GM12865 (cell line): ENCODE measurements at regions not wholly inside any gene's neighbourhood (a gene's known extent, or its start where the extent isn't known, plus 50 kb on each side); places are given as distances from the start of the nearest gene placed in this dataset.
"Not testable (repeated sequence)": the region's sequence is repeated elsewhere in the genome, so short reads cannot be mapped to it uniquely, and the experiment has no call there.

Experiments
- DNase-seq: peaks from one replicate; pipeline ENCODE4 v3.0.0; 2010; ENCODE audit warnings: low read depth
- H3K4me3 ChIP-seq: 2 replicates; pipeline ENCODE4 v1.5.1; 2011; ENCODE audit warnings: mild to moderate bottlenecking, low read depth, low read length, control low read depth
- TF ChIP-seq, protein P1 (sequence below): IDR thresholded peaks from 2 replicates; pipeline ENCODE4 v1.5.1; 2011; ENCODE audit warnings: low read length, control low read depth, low read depth, inconsistent platforms; ENCODE audit not compliant: insufficient read depth; ENCODE audit errors: missing control alignments

- not testable (repeated sequence) for DNase-seq, H3K4me3 ChIP-seq
- TF ChIP-seq, protein P1, sequence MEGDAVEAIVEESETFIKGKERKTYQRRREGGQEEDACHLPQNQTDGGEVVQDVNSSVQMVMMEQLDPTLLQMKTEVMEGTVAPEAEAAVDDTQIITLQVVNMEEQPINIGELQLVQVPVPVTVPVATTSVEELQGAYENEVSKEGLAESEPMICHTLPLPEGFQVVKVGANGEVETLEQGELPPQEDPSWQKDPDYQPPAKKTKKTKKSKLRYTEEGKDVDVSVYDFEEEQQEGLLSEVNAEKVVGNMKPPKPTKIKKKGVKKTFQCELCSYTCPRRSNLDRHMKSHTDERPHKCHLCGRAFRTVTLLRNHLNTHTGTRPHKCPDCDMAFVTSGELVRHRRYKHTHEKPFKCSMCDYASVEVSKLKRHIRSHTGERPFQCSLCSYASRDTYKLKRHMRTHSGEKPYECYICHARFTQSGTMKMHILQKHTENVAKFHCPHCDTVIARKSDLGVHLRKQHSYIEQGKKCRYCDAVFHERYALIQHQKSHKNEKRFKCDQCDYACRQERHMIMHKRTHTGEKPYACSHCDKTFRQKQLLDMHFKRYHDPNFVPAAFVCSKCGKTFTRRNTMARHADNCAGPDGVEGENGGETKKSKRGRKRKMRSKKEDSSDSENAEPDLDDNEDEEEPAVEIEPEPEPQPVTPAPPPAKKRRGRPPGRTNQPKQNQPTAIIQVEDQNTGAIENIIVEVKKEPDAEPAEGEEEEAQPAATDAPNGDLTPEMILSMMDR: peak; percentile 41
Observed at GRCh38 chr3:75579981-75580782, 83.9 kb upstream of the FRG2C start.

DNA sequence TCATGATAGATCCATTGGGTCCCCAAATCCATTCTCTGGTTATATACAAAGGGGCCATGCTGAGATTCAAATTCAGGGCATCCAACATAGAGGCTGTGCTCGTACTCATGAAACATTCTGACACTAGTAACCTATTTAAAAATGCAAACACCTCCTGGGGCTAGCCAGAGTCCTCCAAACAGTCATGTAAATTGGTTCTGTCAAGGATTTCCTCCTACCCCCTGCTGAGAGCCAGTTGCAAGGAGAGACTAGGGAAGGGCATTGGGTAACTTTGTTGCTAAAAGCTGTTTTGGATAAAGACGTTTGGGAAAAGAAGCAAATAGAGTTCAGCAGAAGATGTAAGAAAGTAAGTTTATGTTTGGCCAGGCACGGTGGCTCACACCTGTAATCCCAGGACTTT is 81.6 kb upstream of the FRG2C start:
- not testable (repeated sequence) for H3K4me3 ChIP-seq, DNase-seq

DNA sequence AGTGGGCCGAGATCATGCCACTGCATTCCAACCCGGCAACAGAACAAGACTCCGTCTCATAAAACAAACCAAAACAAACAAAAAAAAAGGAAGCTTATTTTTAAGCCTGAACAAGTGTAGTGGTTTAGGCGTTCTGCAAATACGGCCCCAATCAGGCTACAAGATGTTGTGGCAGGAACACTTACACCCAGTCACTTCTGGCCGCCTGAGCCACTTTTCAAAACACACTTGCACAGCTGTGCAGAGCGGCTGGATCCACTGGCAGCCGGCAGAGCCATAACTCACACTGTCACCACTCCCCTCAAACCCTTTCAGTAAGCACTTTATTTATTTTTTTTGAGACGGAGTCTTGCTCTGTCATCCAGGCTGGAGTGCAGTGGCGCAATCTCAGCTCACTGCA is 81.0 kb upstream of the FRG2C start:
- DNase-seq, H3K4me3 ChIP-seq: not testable (repeated sequence)

GRCh38 chr3:75587695-75588094 is 76.4 kb upstream of the FRG2C start:
- DNase-seq, H3K4me3 ChIP-seq: not testable (repeated sequence)

DNA sequence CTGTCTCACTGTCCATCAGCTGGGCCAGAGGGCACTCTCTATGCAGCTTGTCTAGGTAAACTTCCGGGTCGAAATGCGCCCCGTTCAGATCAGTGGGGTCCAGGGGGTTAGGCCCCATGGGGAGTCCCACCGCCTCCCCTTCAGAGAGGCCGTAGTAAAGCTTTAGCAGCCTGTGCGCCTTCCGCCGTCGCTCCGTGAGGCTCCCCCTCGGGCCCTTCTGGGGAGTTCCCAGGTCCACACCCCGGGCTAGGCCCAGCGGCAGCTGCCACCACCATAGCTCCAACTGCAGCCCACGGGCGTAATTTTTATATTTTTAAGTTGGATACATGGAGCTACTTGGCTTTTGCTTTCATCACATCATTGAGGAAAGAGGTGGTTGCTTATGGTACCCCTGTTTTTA is 73.7 kb upstream of the FRG2C start:
- H3K4me3 ChIP-seq, DNase-seq: not testable (repeated sequence)

- not testable (repeated sequence) for H3K4me3 ChIP-seq
- DNase-seq: peak; percentile 67
- TF ChIP-seq, protein P1: peak; percentile 35
Observed at GRCh38 chr3:75604286-75604934, 59.7 kb upstream of the FRG2C start.

DNA sequence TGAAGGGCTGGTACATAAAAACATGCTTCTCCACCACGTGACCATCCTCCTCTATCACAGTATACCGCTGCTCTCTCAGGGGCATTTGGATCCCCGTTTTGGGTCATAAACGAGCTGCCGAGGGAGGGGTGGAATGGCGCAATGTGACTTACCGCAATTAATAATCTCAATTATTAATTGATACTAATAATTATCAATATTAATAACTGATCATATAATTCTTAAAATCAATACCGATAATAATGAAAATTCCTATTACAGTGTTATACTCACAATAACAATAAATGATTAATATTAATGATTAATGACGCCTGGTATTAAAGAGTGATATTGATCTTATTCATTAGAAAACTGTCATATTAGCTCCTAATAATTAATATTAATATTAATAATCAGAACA is 56.1 kb upstream of the FRG2C start:
- not testable (repeated sequence) for DNase-seq, H3K4me3 ChIP-seq

- H3K4me3 ChIP-seq, DNase-seq: not testable (repeated sequence)
Observed at GRCh38 chr3:75609598-75609997, 54.5 kb upstream of the FRG2C start.

DNA sequence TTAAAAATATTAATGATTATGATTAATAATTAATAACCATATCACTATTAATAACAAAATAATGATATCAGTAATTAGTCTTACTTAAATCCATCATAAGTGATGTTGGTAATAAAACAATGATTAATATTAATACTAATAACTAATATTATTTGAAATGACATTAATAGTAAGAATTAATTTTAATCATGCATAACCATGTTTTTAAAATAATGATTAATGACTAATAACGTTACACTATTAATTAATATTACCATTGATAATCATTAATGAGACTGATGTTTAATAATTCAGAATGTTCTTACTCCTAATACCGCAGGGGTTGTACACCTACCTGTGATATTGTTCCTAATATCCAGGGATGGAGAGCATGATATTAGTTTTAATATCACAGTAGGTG is 53.4 kb upstream of the FRG2C start:
- no peak overlapping the region for H3K4me3 ChIP-seq
- TF ChIP-seq, protein P1: no peak

GRCh38 chr3:75611724-75612460 is 52.2 kb upstream of the FRG2C start:
- not testable (repeated sequence) for DNase-seq

More for the DNA sequence above, 53.4 kb upstream of the FRG2C start:
- no peak for DNase-seq

More at GRCh38 chr3:75611724-75612460, 52.2 kb upstream of the FRG2C start:
- H3K4me3 ChIP-seq: not testable (repeated sequence)
